ENCODE measurements at regions not wholly inside any gene's neighbourhood (a gene's known extent, or its start where the extent isn't known, plus 50 kb on each side); places are given as distances from the start of the nearest gene placed in this dataset.
"Not testable (repeated sequence)": the region's sequence is repeated elsewhere in the genome, so short reads cannot be mapped to it uniquely, and the experiment has no call there.

DNA sequence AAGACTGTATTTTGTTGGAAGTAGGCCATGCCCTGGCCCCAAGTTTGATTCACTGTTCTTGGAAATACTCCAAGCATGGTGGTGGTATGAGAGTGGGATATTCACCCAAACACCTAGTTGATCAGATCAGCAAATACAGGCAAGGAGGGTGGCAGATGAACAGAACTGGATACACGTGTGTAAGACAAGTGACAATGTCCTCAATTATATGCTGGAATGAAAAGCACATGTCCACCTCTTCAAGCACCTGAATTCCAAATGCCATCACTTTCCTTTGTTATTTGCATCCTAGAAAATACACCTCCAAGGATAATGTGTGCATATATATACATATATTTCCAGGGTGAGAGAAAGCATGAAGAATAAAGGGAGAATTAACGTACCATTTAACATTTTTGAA lies 131.8 kb upstream of the ZEB1 start:
- TF ChIP-seq JUND (IDR thresholded peaks at IDR 0.05; ENCODE audit: low read depth), result no peak
- DNase-seq (ENCODE audit: low read depth in 1 of 2, low spot score in 1 of 2), result no peak
- in situ Hi-C loops (cut with HindIII; ENCODE audit: low pct_unique_long_range_greater_than_20kb, low sequenced_read_pairs), result no loop called here

DNA sequence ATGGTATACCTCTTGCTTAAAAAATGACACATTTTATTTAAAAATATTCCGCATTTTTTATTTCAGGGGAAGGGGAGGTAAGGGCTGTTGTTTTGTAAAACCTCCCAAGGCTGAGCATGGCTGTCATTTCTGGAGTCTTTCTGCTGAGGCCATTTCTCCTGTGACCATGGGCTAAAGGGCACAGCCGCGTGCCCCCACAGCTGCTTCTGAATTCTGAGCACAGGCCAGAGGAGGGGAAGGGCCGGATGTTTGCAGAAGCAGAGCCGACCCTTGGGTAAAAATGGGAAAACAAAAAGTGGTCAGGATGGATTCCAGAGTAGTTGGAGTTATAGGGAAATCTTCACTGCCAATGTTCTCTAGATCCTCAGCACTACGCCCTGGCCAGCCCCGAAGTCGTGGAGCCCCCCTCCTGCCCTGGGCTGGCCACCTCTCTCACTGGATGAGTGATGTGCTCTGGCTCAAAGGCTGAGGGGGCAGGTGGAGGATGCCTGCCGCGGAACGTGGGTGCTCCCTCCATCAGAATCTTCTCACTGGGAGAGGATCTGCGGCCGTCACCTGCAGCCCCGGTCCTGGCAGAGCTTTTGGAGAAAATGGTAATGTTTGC lies 131.3 kb upstream of the ZEB1 start:
- no peak for TF ChIP-seq JUND (IDR thresholded peaks at IDR 0.05; ENCODE audit: low read depth)
- DNase-seq (ENCODE audit: low read depth in 1 of 2, low spot score in 1 of 2), result no peak
- in situ Hi-C loops (cut with HindIII; ENCODE audit: low pct_unique_long_range_greater_than_20kb, low sequenced_read_pairs), result no loop called here

DNA sequence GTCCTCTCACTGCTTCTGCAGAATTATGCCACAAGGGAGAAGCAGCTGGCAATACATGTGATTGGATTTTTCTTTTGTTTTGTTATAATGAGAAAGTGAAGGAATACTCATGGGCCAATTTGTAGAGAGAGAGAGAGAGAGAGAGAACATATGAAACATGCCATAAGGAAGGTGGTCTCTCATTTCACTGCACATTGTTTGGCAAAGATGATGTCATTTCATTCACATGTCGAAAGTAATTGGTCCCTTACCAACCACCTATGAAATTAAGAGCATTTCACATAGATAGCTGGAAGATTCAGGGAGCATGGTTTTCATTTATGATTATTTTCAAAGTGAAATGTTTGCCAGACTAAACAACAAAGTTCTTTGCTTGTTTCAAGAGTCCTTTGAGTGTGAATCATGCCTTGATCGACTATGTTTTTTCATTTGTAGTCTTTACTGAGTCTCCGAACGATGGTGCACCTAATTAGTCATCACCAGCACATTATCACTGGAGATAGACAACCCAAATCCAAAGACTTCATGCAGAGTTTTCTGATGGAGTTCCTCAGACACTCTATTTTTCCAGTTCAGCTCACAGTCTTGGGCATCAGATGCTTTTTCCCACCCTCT lies 130.1 kb upstream of the ZEB1 start:
- no peak for DNase-seq (ENCODE audit: low read depth in 1 of 2, low spot score in 1 of 2)

DNA sequence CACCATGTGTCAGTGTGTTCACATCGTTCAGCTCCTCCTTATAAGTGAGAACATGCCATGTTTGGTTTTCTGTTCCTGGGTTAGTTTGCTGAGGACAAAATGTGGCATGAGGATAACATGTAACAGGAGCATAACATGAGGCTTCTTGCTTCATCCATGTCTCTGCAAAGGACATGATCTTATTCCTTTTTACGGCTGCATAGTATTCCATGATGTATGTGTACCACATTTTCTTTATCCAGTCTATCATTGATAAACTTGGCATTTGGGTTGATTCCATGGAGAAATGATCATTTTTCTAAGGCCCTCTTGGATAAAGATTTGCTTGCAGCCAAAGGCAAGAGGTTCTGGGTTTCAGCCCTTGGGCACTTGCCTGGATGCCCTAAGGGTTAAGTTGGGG lies 128.5 kb upstream of the ZEB1 start:
- TF ChIP-seq JUND (IDR thresholded peaks at IDR 0.05; ENCODE audit: low read depth), result no peak
- DNase-seq (ENCODE audit: low read depth in 1 of 2, low spot score in 1 of 2), result no peak
- in situ Hi-C loops (cut with HindIII; ENCODE audit: low pct_unique_long_range_greater_than_20kb, low sequenced_read_pairs), result no loop called here

More for the DNA sequence above, 130.1 kb upstream of the ZEB1 start:
- in situ Hi-C loops (cut with HindIII; ENCODE audit: low pct_unique_long_range_greater_than_20kb, low sequenced_read_pairs), result no loop called here
- TF ChIP-seq JUND (IDR thresholded peaks at IDR 0.05; ENCODE audit: low read depth), result no peak

DNA sequence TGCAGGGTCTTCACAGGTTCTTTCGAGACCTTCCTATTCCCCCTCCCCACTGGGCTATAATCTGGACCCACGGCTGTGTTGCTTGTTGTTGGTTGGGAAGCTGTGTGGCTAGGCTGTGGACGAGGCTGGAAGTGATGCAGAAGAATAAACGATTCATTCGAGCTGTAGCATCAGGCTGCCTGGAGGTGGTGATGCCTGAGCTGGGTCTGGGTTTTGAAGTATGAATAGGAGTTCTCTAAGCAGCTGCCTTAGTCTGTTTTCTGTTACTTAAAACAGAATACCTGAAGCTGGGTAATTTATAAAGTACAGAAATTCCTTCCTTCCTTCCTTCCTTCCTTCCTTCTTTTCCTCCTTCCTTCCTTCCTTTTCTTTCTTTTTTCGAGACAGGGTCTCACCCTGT lies 126.5 kb upstream of the ZEB1 start:
- no peak for DNase-seq (ENCODE audit: low read depth in 1 of 2, low spot score in 1 of 2)
- no peak for TF ChIP-seq JUND (IDR thresholded peaks at IDR 0.05; ENCODE audit: low read depth)
- in situ Hi-C loops (cut with HindIII; ENCODE audit: low pct_unique_long_range_greater_than_20kb, low sequenced_read_pairs), result no loop called here

DNA sequence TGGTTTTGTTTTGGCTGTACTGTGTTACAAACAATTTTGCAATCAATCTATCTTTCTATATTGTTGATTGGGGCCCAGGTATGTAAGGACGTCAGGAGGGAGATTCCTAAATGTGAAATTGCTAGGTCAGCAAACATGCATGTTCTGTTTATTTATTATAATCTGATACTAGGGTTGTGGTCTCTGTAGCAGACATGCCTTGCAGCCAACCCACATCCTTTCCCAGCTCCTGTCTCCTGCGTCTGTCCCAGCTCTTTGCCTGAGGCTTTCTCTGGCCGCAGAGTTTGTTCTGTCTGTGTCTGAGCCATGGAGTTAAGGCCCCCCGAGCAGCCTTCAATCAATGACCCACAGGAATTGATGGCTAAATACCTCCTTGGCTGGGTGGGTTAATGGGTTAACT lies 124.0 kb upstream of the ZEB1 start:
- in situ Hi-C loops (cut with HindIII; ENCODE audit: low pct_unique_long_range_greater_than_20kb, low sequenced_read_pairs), result no loop called here
- no peak for TF ChIP-seq JUND (IDR thresholded peaks at IDR 0.05; ENCODE audit: low read depth)
- DNase-seq (ENCODE audit: low read depth in 1 of 2, low spot score in 1 of 2), result no peak

DNA sequence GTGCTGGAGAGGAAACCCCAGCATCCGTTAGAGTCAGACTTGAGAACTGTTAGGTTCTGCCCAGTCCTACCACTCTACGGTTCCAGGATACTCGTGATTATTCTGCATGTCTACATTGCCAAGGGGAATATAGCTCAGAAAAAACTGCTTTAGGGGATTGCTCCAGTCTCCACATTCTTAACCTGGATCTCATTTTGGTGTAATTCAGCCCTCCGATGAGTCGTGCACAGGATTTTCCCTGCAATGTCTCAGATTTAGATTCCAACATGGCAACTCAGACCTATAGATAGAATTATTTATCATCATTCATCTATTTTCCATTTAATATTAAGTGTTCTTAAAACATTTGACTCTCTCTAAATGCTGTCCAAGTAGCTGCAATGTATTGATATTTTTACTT lies 121.1 kb upstream of the ZEB1 start:
- in situ Hi-C loops (cut with HindIII; ENCODE audit: low pct_unique_long_range_greater_than_20kb, low sequenced_read_pairs), result no loop called here
- DNase-seq (ENCODE audit: low read depth in 1 of 2, low spot score in 1 of 2), result no peak
- TF ChIP-seq JUND (IDR thresholded peaks at IDR 0.05; ENCODE audit: low read depth), result no peak

DNA sequence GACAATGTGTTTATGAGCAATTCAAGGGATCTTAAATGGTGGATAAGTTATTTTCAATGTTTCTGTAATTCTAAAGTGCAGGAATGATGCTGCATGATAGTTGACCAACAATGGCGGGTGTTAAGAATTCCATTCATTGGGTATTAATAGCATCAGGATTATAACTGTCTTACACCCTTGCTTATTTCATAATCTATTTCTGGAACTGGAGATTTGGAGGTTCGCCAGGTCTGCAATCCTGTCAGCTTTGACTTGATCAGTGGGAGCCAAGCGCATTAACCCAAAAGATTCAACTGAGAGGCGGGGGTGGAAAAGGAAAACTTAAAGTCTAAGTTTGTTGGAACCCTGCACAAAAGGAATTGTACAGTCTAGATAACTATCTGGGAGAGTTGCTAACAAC lies 114.9 kb upstream of the ZEB1 start:
- no peak for TF ChIP-seq JUND (IDR thresholded peaks at IDR 0.05; ENCODE audit: low read depth)
- no peak for DNase-seq (ENCODE audit: low read depth in 1 of 2, low spot score in 1 of 2)
- in situ Hi-C loops (cut with HindIII; ENCODE audit: low pct_unique_long_range_greater_than_20kb, low sequenced_read_pairs), result no loop called here

DNA sequence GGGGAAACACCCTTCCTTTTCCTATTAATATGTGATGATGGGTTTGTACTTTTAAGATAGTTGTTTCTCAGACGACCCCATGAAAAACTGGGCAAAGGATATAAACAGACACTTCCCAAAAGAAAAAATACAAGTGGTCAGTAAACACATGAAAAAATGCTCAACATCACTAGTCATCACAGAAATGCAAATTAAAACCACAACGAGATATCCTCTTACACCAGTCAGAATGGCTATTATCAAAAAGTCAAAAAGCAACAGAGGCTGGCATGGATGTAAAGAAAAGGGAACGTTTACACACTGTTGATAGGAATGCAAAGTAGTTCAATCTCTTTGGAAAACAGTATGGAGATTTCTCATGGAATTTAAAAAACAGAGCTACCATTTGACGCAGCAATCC lies 111.4 kb upstream of the ZEB1 start:
- TF ChIP-seq JUND (IDR thresholded peaks at IDR 0.05; ENCODE audit: low read depth), result no peak
- in situ Hi-C loops (cut with HindIII; ENCODE audit: low pct_unique_long_range_greater_than_20kb, low sequenced_read_pairs), result no loop called here
- DNase-seq (ENCODE audit: low read depth in 1 of 2, low spot score in 1 of 2), result no peak

DNA sequence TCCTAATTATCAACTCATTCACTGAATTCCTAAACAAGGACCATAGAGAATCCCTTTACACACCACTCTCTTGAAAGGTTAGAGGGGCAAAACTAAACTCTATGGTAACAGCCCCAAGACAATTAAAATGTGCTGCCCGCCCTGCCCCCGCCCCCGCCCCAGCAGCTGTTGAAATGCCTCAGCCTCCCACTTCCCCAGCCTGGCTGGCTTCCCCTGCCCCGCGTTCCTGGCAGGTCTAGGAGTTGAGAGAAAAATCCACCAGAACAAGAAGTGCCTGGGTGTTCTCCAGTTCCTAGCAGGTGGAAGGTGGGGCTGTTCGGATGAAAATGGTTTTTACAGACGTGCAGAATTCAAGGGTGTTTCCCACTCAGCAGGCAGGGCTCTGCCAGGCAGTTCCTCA lies 109.5 kb upstream of the ZEB1 start:
- in situ Hi-C loops (cut with HindIII; ENCODE audit: low pct_unique_long_range_greater_than_20kb, low sequenced_read_pairs), result no loop called here
- DNase-seq (ENCODE audit: low read depth in 1 of 2, low spot score in 1 of 2), result no peak
- TF ChIP-seq JUND (IDR thresholded peaks at IDR 0.05; ENCODE audit: low read depth), result no peak

DNA sequence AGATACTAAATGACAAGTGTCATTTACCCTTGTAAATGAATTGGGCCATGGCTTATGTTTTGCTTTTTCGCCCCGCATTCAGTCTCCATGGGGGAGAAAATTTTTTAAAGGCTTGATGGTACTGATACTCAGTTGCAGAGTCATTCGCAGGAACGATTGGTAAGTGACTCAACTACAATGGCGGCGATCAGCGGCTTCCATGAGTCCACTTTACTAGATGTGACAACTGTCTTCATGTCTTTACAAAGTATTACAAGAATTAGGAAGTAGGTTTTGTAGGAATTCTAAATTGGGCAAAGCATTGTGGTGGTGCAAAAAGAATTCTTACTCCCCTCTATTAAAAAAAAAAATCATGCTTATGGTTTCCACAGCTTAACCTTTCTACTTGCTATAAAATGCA lies 108.8 kb upstream of the ZEB1 start:
- DNase-seq (ENCODE audit: low read depth in 1 of 2, low spot score in 1 of 2), result no peak
- TF ChIP-seq JUND (IDR thresholded peaks at IDR 0.05; ENCODE audit: low read depth), result no peak
- in situ Hi-C loops (cut with HindIII; ENCODE audit: low pct_unique_long_range_greater_than_20kb, low sequenced_read_pairs), result no loop called here

DNA sequence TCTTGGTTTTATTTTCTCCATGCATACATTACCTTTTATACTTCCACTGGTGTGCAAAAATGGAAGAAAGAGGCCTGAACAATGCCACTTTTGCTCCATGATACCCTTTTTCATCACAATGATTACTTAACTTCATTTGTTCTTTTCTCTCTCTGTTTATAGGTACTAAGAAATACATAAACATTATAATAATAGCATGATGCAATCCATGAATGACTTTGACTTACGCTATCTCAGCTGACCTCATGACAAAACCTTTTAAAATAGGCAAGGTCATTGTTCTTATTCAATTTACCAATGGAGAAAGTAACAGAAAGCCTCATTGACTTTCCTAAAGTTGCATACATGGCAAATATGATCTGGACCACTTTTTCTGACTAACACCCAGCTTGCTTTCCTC lies 105.1 kb upstream of the ZEB1 start:
- no peak for TF ChIP-seq JUND (IDR thresholded peaks at IDR 0.05; ENCODE audit: low read depth)
- in situ Hi-C loops (cut with HindIII; ENCODE audit: low pct_unique_long_range_greater_than_20kb, low sequenced_read_pairs), result no loop called here

DNA sequence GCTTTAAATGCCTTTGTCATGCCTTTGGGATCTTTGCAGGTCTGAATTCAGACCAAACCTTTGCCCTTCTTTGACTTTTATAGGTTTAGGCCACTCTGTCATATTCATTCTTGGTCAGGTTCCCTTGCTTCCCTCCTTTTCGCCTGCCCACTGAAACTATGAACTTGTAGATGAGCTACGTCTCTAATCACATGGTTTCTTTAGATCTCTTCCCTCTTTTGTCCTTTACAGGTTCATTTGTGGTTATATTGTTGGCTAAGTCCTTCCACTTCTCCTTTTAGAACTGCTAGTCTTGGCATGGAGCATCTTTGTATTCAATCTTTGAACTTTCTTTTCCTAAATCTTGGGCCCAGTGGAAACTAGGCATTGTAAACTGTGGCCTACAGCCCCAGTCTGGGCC lies 104.0 kb upstream of the ZEB1 start:
- TF ChIP-seq JUND (IDR thresholded peaks at IDR 0.05; ENCODE audit: low read depth), result no peak
- DNase-seq (ENCODE audit: low read depth in 1 of 2, low spot score in 1 of 2), result no peak
- in situ Hi-C loops (cut with HindIII; ENCODE audit: low pct_unique_long_range_greater_than_20kb, low sequenced_read_pairs), result no loop called here

More for the DNA sequence above, 105.1 kb upstream of the ZEB1 start:
- no peak for DNase-seq (ENCODE audit: low read depth in 1 of 2, low spot score in 1 of 2)

DNA sequence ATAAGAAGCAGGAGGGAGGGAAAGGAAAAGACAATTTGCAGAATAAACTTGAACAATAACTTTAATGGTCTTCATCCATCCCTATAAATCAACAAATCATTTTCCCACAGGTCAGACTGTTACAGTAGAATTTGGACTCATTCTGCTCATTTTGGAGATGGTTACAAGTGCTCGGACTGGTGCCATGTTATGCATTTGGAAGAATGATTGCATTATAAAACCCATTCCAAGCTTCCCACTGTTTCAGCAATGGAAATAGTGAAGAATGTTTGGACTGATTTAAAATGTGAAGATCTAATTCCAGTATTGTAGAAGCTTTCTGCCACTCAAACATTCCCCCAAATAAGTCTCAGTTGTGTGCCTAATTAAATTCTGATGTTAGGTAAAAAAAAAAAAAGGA lies 99.7 kb upstream of the ZEB1 start:
- TF ChIP-seq JUND (IDR thresholded peaks at IDR 0.05; ENCODE audit: low read depth), result no peak
- in situ Hi-C loops (cut with HindIII; ENCODE audit: low pct_unique_long_range_greater_than_20kb, low sequenced_read_pairs), result no loop called here
- no peak for DNase-seq (ENCODE audit: low read depth in 1 of 2, low spot score in 1 of 2)

DNA sequence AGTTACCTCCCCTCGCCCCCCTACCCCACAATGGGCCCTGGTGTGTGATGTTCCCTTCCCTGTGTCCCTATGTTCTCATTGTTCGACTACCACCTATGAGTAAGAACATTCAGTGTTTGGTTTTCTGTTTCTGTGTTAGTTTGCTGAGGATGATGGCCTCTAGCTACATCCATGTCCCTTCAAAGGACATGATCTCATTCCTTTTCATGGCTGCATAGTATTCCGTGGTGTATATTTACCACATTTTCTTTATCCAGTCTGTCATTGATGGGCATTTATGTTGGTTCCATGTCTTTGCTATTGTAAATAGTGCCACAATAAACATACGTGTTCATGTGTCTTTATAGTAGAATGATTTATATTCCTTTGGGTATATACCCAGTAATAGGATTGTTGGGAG lies 90.2 kb upstream of the ZEB1 start:
- DNase-seq (ENCODE audit: low read depth in 1 of 2, low spot score in 1 of 2); in situ Hi-C loops (cut with HindIII; ENCODE audit: low pct_unique_long_range_greater_than_20kb, low sequenced_read_pairs): not testable (repeated sequence)

Measured in T47D (cell line).